ENCODE measurements at regions not wholly inside any gene's neighbourhood (a gene's known extent, or its start where the extent isn't known, plus 50 kb on each side); places are given as distances from the start of the nearest gene placed in this dataset.

DNA sequence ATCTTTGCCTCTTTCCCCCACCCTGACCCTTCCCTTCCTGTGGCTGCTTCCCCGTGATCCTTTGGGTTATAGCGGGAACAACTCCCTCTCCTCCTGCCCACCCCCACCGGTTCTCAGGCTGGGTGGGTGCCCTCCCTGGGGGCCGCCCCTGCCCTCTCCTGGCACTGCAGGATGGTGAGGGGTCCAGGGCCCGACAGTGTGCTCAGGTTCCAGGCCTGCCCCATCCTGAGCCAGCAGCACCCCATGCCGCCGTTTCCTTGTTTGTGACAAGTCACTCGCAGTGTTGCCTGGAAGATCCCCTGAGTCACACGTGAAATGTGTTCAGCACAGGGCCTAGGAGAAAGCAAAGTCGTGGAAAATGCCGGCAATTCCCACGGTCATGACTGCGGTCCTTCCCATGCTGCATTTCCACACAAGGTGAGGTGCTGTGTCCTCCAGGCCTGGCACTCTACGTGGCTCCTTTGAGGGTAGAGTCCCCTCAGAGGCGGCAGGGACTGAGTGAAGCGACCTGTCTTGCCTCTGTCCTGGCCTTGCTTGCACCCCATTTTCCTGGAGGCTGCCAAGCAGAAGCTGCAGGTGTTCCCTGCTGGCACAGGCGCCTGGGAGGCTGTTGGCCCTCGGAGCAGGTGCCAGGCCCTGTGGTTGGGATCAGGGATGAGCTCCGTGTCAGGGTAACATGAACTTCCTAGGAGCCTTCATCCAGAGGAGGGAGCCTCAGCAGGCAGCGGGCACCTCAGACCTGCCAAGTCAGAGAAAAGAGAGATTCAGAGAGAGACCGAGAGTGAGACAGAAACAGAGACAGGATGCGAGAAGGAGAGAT, 80.5 kb upstream of the LINC01488 start:
- Mint-ChIP-seq H3K36me3 (ENCODE audit: insufficient read depth) (no peaks in the 10 kb centered on the region), H3K4me1 (ENCODE audit: low read depth) (peaks cover 7% of the 10 kb centered on the region), H3K4me3 (no peak overlapping the region), H3K9me3 (peaks cover 8% of the 10 kb centered on the region), H3K27me3 (ENCODE audit: low read depth) (no peaks in the 10 kb centered on the region)
- DNase-seq (no peak), ATAC-seq (no peak)

DNA sequence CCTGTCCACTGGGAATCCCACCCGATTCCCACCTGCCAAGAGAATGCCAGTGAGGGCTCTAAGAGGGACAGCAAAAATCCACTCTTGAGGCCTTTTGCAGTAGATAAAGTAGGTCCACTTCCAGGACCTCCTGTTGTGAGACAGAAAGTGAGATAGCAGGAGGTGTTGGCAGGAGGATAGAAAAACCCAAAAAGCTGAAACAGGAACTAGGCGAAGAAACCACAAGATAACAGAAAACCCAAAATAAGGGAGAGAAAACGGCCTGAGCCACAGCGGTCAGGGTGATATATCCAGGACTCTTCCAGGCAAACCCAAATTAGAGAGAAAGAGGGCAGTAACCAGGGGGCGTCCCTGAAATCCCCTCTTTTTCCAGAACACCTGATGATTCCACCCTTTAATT, 79.7 kb upstream of the LINC01488 start:
- Mint-ChIP-seq H3K4me1 (ENCODE audit: low read depth) (peaks cover 7% of the 10 kb centered on the region), H3K4me3 (no peak overlapping the region), H3K36me3 (ENCODE audit: insufficient read depth) (no peaks in the 10 kb centered on the region), H3K27me3 (ENCODE audit: low read depth) (no peaks in the 10 kb centered on the region), H3K9me3 (peaks cover 8% of the 10 kb centered on the region)
- ATAC-seq (no peak), DNase-seq (no peak)

DNA sequence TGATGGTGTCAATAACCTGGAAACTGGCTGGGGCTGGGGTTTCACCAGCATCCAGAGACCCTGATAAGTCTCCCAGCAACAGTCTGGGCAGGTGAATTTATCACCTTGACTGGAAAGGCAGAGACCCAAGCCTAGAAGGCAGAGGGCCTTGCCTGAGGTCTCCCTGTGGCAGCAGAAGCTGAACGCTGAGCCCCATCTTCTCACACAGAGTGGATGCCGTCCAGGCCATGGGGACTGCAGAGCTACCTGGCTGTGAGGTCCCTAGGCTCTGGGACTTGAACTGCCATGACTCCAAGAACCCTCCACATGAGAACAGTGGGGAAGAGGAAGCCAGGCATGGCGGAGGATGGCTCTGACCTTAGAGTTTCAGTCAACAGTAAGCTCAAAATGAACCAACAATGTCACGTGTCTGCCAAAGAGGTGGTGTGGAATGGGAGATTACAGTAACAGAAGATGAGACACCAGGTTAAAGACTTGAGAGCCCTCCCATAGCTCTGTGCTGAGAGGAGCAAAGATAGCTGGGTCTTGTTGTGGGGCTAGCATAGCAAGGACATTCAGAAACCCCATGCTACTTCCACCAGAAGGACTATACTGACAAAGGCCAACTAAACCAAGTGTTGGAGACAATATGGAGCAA, 79.1 kb upstream of the LINC01488 start:
- no peak for DNase-seq
- peaks cover 8% of the 10 kb centered on the region for H3K9me3 Mint-ChIP-seq
- no peaks in the 10 kb centered on the region for H3K36me3 Mint-ChIP-seq (ENCODE audit: insufficient read depth)
- ATAC-seq: no peak
- no peak overlapping the region for H3K4me3 Mint-ChIP-seq
- peaks cover 7% of the 10 kb centered on the region for H3K4me1 Mint-ChIP-seq (ENCODE audit: low read depth)
- no peaks in the 10 kb centered on the region for H3K27me3 Mint-ChIP-seq (ENCODE audit: low read depth)

DNA sequence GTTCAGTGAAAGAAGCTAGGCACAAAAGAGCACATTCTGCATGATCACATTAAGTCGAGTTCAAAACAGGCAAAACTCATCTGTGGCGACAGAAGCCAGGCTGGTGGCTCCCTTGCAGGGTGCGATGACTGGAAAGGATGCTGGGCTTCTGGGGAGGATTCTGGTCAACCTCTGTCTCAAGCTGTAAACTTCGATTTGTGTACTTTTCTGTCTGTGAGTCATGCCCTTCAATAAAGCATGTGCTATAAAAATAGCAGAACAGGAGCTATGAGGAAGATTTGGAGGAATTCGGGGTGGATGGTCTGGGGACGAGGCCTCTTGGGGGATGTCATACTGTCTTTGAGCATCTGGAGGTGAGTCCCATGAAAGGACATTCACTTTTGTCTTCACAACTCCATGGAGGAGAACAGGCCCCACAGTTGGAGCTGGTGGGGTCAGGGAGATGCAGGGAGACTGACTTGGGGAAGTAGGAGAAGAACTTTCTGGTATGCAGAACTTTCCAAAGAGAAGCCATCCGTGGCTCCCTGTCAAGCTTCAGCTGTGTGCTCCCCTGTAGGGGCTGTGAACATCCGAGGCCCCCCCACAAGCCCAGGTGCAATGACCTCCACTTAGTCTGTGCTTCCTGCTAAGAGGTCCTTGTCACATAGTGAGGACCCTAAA, 77.8 kb upstream of the LINC01488 start:
- ATAC-seq (no peak), DNase-seq (no peak)
- Mint-ChIP-seq H3K9me3 (peaks cover 8% of the 10 kb centered on the region), H3K36me3 (ENCODE audit: insufficient read depth) (no peaks in the 10 kb centered on the region), H3K4me3 (no peak overlapping the region), H3K27me3 (ENCODE audit: low read depth) (no peaks in the 10 kb centered on the region), H3K4me1 (ENCODE audit: low read depth) (peaks cover 7% of the 10 kb centered on the region)

DNA sequence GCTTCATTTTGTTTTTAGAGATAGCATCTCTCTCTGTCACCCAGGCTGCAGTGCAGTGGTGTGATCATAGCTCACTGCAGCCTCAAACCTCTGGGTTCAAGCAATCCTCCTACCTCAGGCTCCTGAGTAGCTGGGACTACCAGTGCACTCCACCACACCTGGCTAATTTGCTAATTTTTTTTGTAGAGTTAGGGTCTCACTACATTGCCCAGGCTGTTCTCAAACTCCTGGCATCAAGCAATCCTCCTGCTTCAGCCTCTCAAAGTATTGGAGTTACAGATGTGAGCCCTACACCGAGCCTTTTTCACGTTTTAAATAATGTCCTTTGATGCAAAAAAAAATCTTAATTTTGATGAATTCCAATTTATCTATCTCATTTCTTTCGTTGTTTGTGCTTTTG, 75.4 kb upstream of the LINC01488 start:
- H3K36me3 Mint-ChIP-seq (ENCODE audit: insufficient read depth): no peaks in the 10 kb centered on the region
- H3K27me3 Mint-ChIP-seq (ENCODE audit: low read depth): no peaks in the 10 kb centered on the region
- ATAC-seq (no peak), DNase-seq (no peak)
- H3K9me3 Mint-ChIP-seq: peaks cover 8% of the 10 kb centered on the region
- no peak overlapping the region for H3K4me3 Mint-ChIP-seq
- peaks cover 17% of the 10 kb centered on the region for H3K4me1 Mint-ChIP-seq (ENCODE audit: low read depth)

DNA sequence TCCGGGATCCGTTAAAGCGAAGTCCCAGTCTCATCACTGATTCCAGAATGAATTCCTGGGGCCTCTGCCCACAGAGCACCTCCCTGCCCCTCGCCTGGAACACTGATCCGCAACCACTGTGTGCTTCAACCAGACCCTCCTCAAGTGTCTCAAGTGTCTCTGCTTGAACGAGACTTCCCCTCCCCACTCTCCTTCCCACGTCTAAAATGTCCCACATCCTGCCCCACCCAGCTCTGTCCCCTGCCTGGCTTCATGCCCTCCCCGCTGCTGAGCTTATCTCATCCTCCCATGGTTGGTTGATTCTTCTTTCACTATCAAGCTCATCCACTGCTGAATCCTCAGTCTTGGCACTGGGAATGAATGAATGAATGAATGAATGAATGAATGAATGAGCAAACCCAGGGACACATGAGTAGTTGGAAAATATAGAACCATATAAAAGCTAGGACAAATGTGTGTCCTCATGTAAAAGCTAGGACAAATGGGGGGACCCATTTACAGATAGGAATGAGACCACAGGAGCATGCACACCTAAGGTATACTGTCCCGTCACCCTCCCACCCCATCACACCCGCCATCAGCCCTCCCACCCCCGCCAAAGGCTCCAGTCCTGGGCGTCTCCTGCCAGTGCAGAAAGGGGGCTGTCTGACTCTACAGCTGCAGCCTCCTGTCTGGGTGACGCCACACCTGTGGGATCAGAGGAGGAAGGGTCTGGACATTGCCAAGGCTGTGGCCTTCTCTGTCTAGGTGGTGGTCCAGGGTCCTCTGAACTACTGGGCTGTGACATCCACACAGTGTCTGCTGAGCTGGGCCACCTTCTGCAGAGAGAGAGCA, 71.4 kb upstream of the LINC01488 start:
- Mint-ChIP-seq H3K27me3 (ENCODE audit: low read depth) (no peaks in the 10 kb centered on the region), H3K4me3 (no peak overlapping the region), H3K9me3 (no peaks in the 10 kb centered on the region), H3K4me1 (ENCODE audit: low read depth) (peaks cover 13% of the 10 kb centered on the region), H3K36me3 (ENCODE audit: insufficient read depth) (no peaks in the 10 kb centered on the region)
- no peak for ATAC-seq
- DNase-seq: no peak

DNA sequence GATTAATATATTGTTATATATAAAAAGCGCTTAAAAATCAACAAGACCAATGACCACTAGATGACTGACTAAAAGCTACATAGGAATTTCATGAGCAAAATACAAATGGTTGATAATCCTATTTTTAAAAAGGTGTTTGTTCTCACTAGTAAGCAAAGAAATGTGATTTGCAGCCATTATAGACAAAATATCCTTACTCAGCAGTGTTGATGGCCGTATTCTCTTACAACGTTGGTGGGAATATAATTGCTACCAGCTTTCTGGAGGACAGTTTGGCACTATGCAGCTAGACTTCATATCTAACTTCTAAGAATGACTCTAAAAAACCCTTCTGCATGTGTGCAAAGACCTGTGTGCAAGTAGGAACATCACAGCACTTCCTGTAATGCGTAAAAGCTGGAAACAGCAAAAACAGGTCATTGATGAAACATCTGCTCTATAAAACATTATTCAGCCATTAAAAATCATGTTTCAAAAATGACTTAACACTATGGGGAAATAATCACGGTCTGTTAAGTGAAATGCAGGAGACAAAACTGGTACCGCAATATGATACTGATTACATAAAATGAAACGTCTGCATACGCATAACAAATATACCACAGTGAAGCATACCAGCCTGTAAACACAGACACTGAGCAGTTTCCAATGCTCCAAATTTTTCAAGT, 70.1 kb upstream of the LINC01488 start:
- Mint-ChIP-seq H3K36me3 (ENCODE audit: insufficient read depth) (no peaks in the 10 kb centered on the region), H3K9me3 (no peaks in the 10 kb centered on the region), H3K4me1 (ENCODE audit: low read depth) (peaks cover 13% of the 10 kb centered on the region), H3K4me3 (no peak overlapping the region), H3K27me3 (ENCODE audit: low read depth) (no peaks in the 10 kb centered on the region)
- DNase-seq: no peak
- ATAC-seq: peak; percentile 57 to 69

DNA sequence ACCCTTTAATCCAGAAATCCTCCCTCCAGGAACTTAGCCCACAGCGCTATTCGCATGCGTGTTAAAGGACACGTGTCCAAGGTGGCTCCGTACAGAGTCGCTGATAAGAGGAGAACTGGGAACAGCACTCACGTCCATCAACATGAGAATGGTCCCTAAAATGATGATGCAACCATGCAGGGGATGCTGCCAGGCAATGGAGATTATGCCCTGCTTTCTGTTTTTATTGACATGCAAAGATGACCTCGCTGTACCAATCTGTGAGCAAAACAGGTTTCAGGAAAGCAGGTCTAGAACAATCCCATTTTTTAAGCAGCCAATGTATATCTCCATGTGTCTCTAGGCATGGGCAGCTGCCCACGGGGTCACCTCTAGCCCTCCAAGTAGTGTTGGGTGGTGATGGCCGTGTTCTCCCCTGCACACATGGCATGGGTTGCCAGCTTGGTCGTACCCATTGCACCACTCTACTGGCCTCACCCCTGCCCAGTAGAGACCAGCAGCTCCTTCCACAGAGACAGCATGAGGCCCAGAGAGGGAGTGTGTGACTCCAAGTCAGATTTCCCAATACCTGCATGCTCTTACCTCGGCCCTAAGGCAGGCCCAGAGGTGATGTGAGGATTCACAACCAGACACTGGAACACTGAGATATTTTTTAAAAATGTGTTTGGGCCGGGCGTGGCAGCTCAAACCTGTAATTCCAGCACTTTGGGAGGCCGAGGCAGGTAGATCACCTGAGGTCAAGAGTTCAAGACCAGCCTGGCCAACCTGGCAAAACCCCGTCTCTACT, 68.3 kb upstream of the LINC01488 start:
- no peaks in the 10 kb centered on the region for H3K9me3 Mint-ChIP-seq
- peaks cover 13% of the 10 kb centered on the region for H3K4me1 Mint-ChIP-seq (ENCODE audit: low read depth)
- H3K4me3 Mint-ChIP-seq: no peak overlapping the region
- ATAC-seq (no peak), DNase-seq (no peak)
- no peaks in the 10 kb centered on the region for H3K27me3 Mint-ChIP-seq (ENCODE audit: low read depth)
- no peaks in the 10 kb centered on the region for H3K36me3 Mint-ChIP-seq (ENCODE audit: insufficient read depth)

DNA sequence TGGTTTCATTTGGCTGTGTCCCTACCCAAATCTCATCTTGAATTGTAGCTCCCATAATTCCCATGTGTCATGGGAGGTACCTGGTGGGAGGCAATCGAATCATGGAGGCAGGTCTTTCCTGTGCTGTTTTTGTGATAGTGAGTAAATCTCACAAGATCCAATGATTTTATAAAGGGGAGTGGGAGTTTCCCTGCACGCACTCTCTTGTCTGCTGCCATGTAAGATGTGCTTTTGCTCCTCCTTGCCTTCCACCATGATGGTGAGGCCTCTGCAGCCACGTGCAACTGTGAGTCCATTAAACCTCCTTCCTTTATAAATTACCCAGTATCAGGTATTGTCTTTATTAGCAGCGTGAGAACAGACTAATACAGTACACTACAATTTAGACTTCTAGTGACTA, 67.5 kb upstream of the LINC01488 start:
- Mint-ChIP-seq H3K36me3 (ENCODE audit: insufficient read depth) (no peaks in the 10 kb centered on the region), H3K4me3 (no peak overlapping the region), H3K27me3 (ENCODE audit: low read depth) (no peaks in the 10 kb centered on the region), H3K4me1 (ENCODE audit: low read depth) (peaks cover 13% of the 10 kb centered on the region), H3K9me3 (no peaks in the 10 kb centered on the region)
- no peak for DNase-seq
- ATAC-seq: no peak

DNA sequence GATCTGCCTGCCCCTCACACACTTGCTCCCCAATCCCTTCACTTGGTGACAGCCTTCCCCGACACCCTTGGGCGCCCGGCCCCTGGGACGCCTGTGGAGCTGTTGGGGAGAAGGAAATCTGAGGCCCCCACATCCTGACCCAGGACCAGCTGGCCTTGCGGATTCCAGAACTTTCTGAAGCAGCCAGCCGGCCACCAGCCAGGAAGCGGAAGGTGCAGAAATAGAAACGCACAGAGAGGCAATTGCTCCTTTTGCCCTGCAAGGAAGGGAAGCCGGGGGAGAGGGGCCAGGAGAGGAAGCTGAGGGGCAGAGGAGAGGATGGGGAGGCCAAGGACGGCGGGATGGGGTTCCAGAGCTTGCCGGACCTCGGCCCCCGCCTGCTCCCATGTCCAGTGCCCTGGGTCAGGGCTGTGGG, 66.7 kb upstream of the LINC01488 start:
- H3K9me3 Mint-ChIP-seq: no peaks in the 10 kb centered on the region
- no peak overlapping the region for H3K4me3 Mint-ChIP-seq

DNA sequence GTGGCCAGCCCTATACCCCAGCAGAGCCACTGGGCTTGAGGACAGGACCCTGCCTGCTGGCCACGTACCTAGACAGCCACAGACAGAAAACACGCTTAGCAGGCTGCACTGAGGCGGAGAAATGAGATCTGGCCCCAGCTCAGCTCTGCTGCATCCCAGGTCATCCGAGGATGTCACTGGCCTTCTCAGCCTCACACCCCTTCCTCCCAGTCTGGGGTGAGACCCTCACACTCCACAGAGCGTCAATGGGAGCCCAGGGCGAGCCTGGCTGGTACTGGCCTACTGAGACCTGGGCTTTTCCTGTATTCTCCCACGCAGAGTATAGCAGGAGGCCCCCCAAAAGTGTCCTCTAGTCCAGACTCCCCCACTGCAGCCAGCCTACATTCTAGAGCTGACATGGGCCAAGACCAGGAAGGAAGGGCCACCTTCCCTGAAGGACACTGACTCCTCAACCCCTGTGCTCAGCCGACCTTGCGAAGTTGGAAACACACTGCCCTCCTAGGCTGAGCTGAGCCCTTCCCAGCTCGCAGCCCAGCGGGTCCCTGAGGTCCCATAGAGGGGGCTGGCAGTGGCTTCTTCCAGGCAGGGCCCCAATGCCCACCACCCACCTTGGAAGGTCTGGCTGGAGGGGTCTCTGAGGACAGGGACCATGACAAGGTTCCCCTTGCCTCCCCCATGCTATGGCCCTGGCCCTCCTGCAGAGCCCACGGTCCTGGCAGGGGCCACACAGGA, 65.9 kb upstream of the LINC01488 start:
- H3K4me1 Mint-ChIP-seq (ENCODE audit: low read depth): peaks cover 6% of the 10 kb centered on the region
- no peaks in the 10 kb centered on the region for H3K36me3 Mint-ChIP-seq (ENCODE audit: insufficient read depth)
- no peak for ATAC-seq
- H3K27me3 Mint-ChIP-seq (ENCODE audit: low read depth): no peaks in the 10 kb centered on the region
- DNase-seq: no peak
- no peaks in the 10 kb centered on the region for H3K9me3 Mint-ChIP-seq
- H3K4me3 Mint-ChIP-seq: no peak overlapping the region

More for the DNA sequence above, 66.7 kb upstream of the LINC01488 start:
- H3K4me1 Mint-ChIP-seq (ENCODE audit: low read depth): peaks cover 12% of the 10 kb centered on the region
- ATAC-seq (no peak), DNase-seq (no peak)
- no peaks in the 10 kb centered on the region for H3K27me3 Mint-ChIP-seq (ENCODE audit: low read depth)
- no peaks in the 10 kb centered on the region for H3K36me3 Mint-ChIP-seq (ENCODE audit: insufficient read depth)

DNA sequence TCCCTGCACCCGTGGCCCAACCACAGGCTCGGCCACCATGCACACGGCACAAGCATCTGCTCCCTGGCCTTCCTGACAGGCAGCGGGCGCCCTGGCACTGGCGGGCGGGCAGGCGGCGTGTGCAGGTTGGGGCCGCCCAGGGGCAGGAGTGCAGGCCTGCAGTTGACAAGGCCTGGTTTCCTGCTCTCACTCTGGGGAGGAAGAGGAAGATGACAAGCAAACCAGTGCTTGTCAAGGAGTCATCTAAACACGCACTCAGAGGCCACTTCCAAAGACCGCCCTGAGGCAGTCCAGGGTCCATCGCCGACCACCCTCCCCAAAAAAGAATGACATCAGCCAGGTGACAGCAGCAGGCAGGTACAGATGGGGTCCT, 65.3 kb upstream of the LINC01488 start:
- peaks cover 3% of the 10 kb centered on the region for H3K4me1 Mint-ChIP-seq (ENCODE audit: low read depth)
- no peak for DNase-seq
- no peak for ATAC-seq
- no peaks in the 10 kb centered on the region for H3K36me3 Mint-ChIP-seq (ENCODE audit: insufficient read depth)
- no peaks in the 10 kb centered on the region for H3K9me3 Mint-ChIP-seq
- H3K4me3 Mint-ChIP-seq: no peak overlapping the region
- H3K27me3 Mint-ChIP-seq (ENCODE audit: low read depth): no peaks in the 10 kb centered on the region
